H1 (cell line): ENCODE measurements at regions not wholly inside any gene's neighbourhood (a gene's known extent, or its start where the extent isn't known, plus 50 kb on each side); places are given as distances from the start of the nearest gene placed in this dataset.

Experiments used
- CTCF ChIA-PET: fragments of 300-600 bp; sonication (Branson Sonifier 250); formaldehyde crosslinking; loops from one replicate; lab custom pipeline; 2021; ENCODE audit not compliant: partially characterized antibody; lab: Charles Lee
- POLR2A ChIA-PET: fragments of 300-600 bp; sonication (Branson Sonifier 250); formaldehyde crosslinking; loops from one replicate; lab custom pipeline; 2021; ENCODE audit warnings: inconsistent platforms; ENCODE audit not compliant: partially characterized antibody; lab: Charles Lee
- DNase-seq, 2 experiments: peaks; one replicate each; pipeline versions ENCODE4 v3.0.0 to v3.0.0-alpha.2; 2010 to 2022; ENCODE audit warnings: low spot score in 2 of 2, low read depth in 1 of 2, mixed read lengths in 1 of 2
- FAIRE-seq: peaks from 2 replicates; lab custom pipeline; 2011; peaks lifted over from hg19 to GRCh38; lab: Jason Lieb, UNC
- H2AFZ ChIP-seq: 2 replicates; pipeline ENCODE4 v1.8.1; 2012; ENCODE audit warnings: low read length, inconsistent platforms
- H2AK5ac ChIP-seq: 2 replicates; pipeline ENCODE4 v1.6.1; 2013; ENCODE audit warnings: low read depth, low read length
- H2BK120ac ChIP-seq: replicated peaks from 2 replicates; pipeline ENCODE3; 2013; ENCODE audit warnings: low read depth, low read length, inconsistent platforms
- H2BK12ac ChIP-seq: 2 replicates; pipeline ENCODE4 v1.6.1; 2013; ENCODE audit warnings: low read depth, low read length
- H2BK15ac ChIP-seq: 2 replicates; pipeline ENCODE4 v1.6.1; 2013; ENCODE audit warnings: low read length
- H2BK20ac ChIP-seq: 2 replicates; pipeline ENCODE4 v1.6.1; 2013; ENCODE audit warnings: low read length
- H2BK5ac ChIP-seq: 2 replicates; pipeline ENCODE4 v1.6.1; 2013; ENCODE audit warnings: low read depth, low read length
- H3K14ac ChIP-seq: 2 replicates; pipeline ENCODE4 v1.6.1; 2013; ENCODE audit warnings: inconsistent platforms; ENCODE audit not compliant: insufficient read length
- H3K18ac ChIP-seq: 2 replicates; pipeline ENCODE4 v1.6.1; 2013; ENCODE audit warnings: low read length; ENCODE audit errors: extremely low read depth
- H3K23ac ChIP-seq: 2 replicates; pipeline ENCODE4 v1.6.1; 2013; ENCODE audit warnings: inconsistent platforms; ENCODE audit not compliant: insufficient read length
- H3K23me2 ChIP-seq: 2 replicates; pipeline ENCODE4 v1.6.1; 2013; ENCODE audit warnings: low read depth, low read length
- H3K27ac ChIP-seq: 2 replicates; pipeline ENCODE4 v1.6.1; 2011; ENCODE audit warnings: low read depth, low read length, inconsistent platforms
- H3K27me3 ChIP-seq, 4 experiments: replicated peaks in 1 of 4; 1 replicate in 1 of 4; 2 replicates in 3 of 4; pipeline versions ENCODE4 v1.6.1 to v1.8.1; 2011 to 2013; ENCODE audit warnings: low read length in 3 of 4, mild to moderate bottlenecking in 3 of 4, inconsistent platforms in 2 of 4, mixed read lengths in 2 of 4, moderate library complexity in 1 of 4; ENCODE audit not compliant: control insufficient read depth in 3 of 4, insufficient read depth in 3 of 4; ENCODE audit errors: extremely low read depth in 1 of 4
- H3K36me3 ChIP-seq, 4 experiments: 2 replicates each; pipeline versions ENCODE4 v1.6.1 to v1.8.1; 2011 to 2013; ENCODE audit warnings: mild to moderate bottlenecking in 4 of 4, low read length in 3 of 4, moderate library complexity in 2 of 4, control low read depth in 1 of 4, inconsistent platforms in 1 of 4; ENCODE audit not compliant: insufficient read depth in 4 of 4, control insufficient read depth in 2 of 4
- H3K4ac ChIP-seq: replicated peaks from 2 replicates; pipeline ENCODE3; 2013; ENCODE audit warnings: low read length, low read depth, mixed read lengths, inconsistent platforms; ENCODE audit not compliant: insufficient read length
- H3K4me1 ChIP-seq, 4 experiments: replicated peaks in 1 of 4; 1 replicate in 1 of 4; 2 replicates in 3 of 4; pipeline versions ENCODE4 v1.6.1 to v1.8.1; 2011 to 2013; ENCODE audit warnings: low read length in 3 of 4, inconsistent platforms in 2 of 4, mixed read lengths in 1 of 4; ENCODE audit not compliant: insufficient read depth in 4 of 4, control insufficient read depth in 3 of 4
- H3K4me2 ChIP-seq, 2 experiments: 2 replicates each; pipeline versions ENCODE4 v1.6.1 to v1.8.1; 2011 to 2013; ENCODE audit warnings: low read depth in 2 of 2, low read length in 2 of 2, control low read depth in 1 of 2, inconsistent platforms in 1 of 2, mild to moderate bottlenecking in 1 of 2; ENCODE audit not compliant: insufficient read depth in 1 of 2
- H3K4me3 ChIP-seq, 4 experiments: fragments of 200-600, 300-600 bp in 1 of 4; sonication (generic), shearing (Covaris generic), sonication (Bioruptor Twin) in 1 of 4; 2 replicates each; pipeline versions ENCODE4 v1.5.1 to v1.8.1; 2011 to 2016; ENCODE audit warnings: low read length in 4 of 4, low read depth in 3 of 4, control low read depth in 2 of 4, inconsistent platforms in 2 of 4, mild to moderate bottlenecking in 2 of 4, mixed read lengths in 1 of 4, moderate library complexity in 1 of 4; ENCODE audit not compliant: insufficient read depth in 2 of 4; ENCODE audit errors: extremely low read depth in 1 of 4
- H3K56ac ChIP-seq: replicated peaks from 2 replicates; pipeline ENCODE3; 2013; ENCODE audit warnings: low read depth, mild to moderate bottlenecking, mixed read lengths, low read length, inconsistent platforms; ENCODE audit not compliant: insufficient read length
- H3K79me1 ChIP-seq: 2 replicates; pipeline ENCODE4 v1.6.1; 2013; ENCODE audit warnings: low read depth, low read length, control low read depth
- H3K79me2 ChIP-seq, 2 experiments: 2 replicates each; pipeline versions ENCODE4 v1.6.1 to v1.8.1; 2012 to 2013; ENCODE audit warnings: low read length in 2 of 2, mild to moderate bottlenecking in 2 of 2, inconsistent platforms in 1 of 2; ENCODE audit not compliant: insufficient read depth in 2 of 2, control insufficient read depth in 1 of 2
- H3K9ac ChIP-seq, 4 experiments: replicated peaks in 1 of 4; 1 replicate in 1 of 4; 2 replicates in 3 of 4; pipeline versions ENCODE4 v1.6.1 to v1.8.1; 2011 to 2013; ENCODE audit warnings: low read depth in 3 of 4, low read length in 3 of 4, control low read depth in 2 of 4, mild to moderate bottlenecking in 2 of 4, moderate library complexity in 2 of 4, inconsistent platforms in 1 of 4; ENCODE audit errors: extremely low read depth in 1 of 4
- H3K9me3 ChIP-seq, 2 experiments: 2 replicates each; pipeline versions ENCODE4 v1.6.1 to v1.8.1; 2012 to 2013; ENCODE audit warnings: mild to moderate bottlenecking in 2 of 2, moderate library complexity in 2 of 2, control low read depth in 1 of 2, inconsistent platforms in 1 of 2, low read depth in 1 of 2, low read length in 1 of 2, mixed read lengths in 1 of 2; ENCODE audit not compliant: insufficient read depth in 2 of 2
- H4K20me1 ChIP-seq, 2 experiments: replicated peaks in 1 of 2; 2 replicates each; pipeline versions ENCODE3 to v1.8.1; 2011 to 2013; ENCODE audit warnings: inconsistent platforms in 2 of 2, low read length in 2 of 2, mild to moderate bottlenecking in 1 of 2; ENCODE audit not compliant: insufficient read depth in 2 of 2, control insufficient read depth in 1 of 2
- H4K5ac ChIP-seq: 2 replicates; pipeline ENCODE4 v1.6.1; 2013; ENCODE audit warnings: low read length, low read depth, mixed read lengths, inconsistent platforms; ENCODE audit not compliant: insufficient read length
- H4K8ac ChIP-seq: 2 replicates; pipeline ENCODE4 v1.8.0; 2013; ENCODE audit warnings: mild to moderate bottlenecking, moderate library complexity, low read length, inconsistent platforms; ENCODE audit not compliant: insufficient read depth; ENCODE audit errors: extremely low read depth
- H4K91ac ChIP-seq: replicated peaks from 2 replicates; pipeline ENCODE3; 2013; ENCODE audit warnings: low read length, mixed read lengths, inconsistent platforms; ENCODE audit not compliant: insufficient read length
- CBX8 ChIP-seq: fragments of 300-800, 300-1000 bp; sonication (generic); IDR thresholded peaks from 2 replicates; pipeline ENCODE4 v1.7.1; 2016; ENCODE audit warnings: low read depth, low read length, borderline replicate concordance
- CREB1 ChIP-seq: IDR thresholded peaks from 2 replicates; pipeline ENCODE4 v1.6.1; 2012; ENCODE audit warnings: inconsistent platforms
- CTCF ChIP-seq, 3 experiments: IDR thresholded peaks; 1 replicate in 2 of 3; 2 replicates in 1 of 3; pipeline versions ENCODE4 v1.5.1 to v1.6.1; 2011; ENCODE audit warnings: low read length in 3 of 3, mild to moderate bottlenecking in 3 of 3, inconsistent platforms in 2 of 3, low read depth in 1 of 3, moderate library complexity in 1 of 3; ENCODE audit not compliant: insufficient read depth in 1 of 3; ENCODE audit errors: control extremely low read depth in 1 of 3
- KDM1A ChIP-seq: fragments of 200-600, 300-600 bp; sonication (generic); IDR thresholded peaks from 2 replicates; pipeline ENCODE4 v1.7.1; 2016; ENCODE audit warnings: mild to moderate bottlenecking, low read length, borderline replicate concordance
- MAX ChIP-seq: IDR thresholded peaks from 2 replicates; pipeline ENCODE4 v1.6.1; 2012; ENCODE audit warnings: inconsistent platforms
- POLR2A ChIP-seq, 2 experiments: IDR thresholded peaks; 1 replicate in 1 of 2; 2 replicates in 1 of 2; pipeline ENCODE4 v1.6.1; 2011; ENCODE audit warnings: low read depth in 2 of 2, low read length in 2 of 2, mild to moderate bottlenecking in 2 of 2; ENCODE audit errors: control extremely low read depth in 1 of 2
- SIN3A ChIP-seq, 2 experiments: IDR thresholded peaks in 1 of 2; conservative IDR thresholded peaks in 1 of 2; 2 replicates each; pipeline ENCODE4 v1.6.1; 2011 to 2012; ENCODE audit warnings: low read length in 2 of 2, improper control_type of control experiment in 1 of 2, low read depth in 1 of 2, mild to moderate bottlenecking in 1 of 2
- SP1 ChIP-seq: IDR thresholded peaks from 2 replicates; pipeline ENCODE4 v1.6.1; 2011; ENCODE audit warnings: low read depth, low read length
- SP2 ChIP-seq: IDR thresholded peaks from 2 replicates; pipeline ENCODE4 v1.6.1; 2012; ENCODE audit warnings: mild to moderate bottlenecking, low read length, inconsistent platforms
- WGBS, 2 experiments: shearing (Covaris generic) in 1 of 2; methylation state at CpG; one replicate each; pipeline versions ENCODE4 v1.1.6 to v1.1.7; 2013 to 2015; ENCODE audit warnings: low lambda C conversion rate in 2 of 2, mixed read lengths in 2 of 2, inconsistent platforms in 1 of 2, low coverage in 1 of 2, missing lambda C conversion rate in 1 of 2; ENCODE audit not compliant: insufficient replicate concordance in 2 of 2, insufficient coverage in 1 of 2, insufficient read length in 1 of 2; ENCODE audit errors: extremely low coverage in 1 of 2, missing lambda C conversion rate in 1 of 2; 5-methylcytosine and 5-hydroxymethylcytosine counted together

- no peak overlapping the region for H2BK120ac ChIP-seq
- no peaks in the 10 kb centered on the region for H3K27me3 ChIP-seq
- FAIRE-seq = no peak
- ChIA-PET POLR2A (no interaction called here), CTCF (interaction anchor here (1.0 to 2.4 kb wide), 5 partner anchors 11 to 489 kb away, joined by 3 to 10 read pairs (median 4); partner anchors contain the start of gene TRPC4)
- no peak overlapping the region for H3K18ac ChIP-seq
- no peak overlapping the region for H2AFZ ChIP-seq
- no peak overlapping the region for H4K8ac ChIP-seq
- H3K23ac ChIP-seq = no peak overlapping the region
- H3K36me3 ChIP-seq = no peaks in the 10 kb centered on the region; a peak in 1 of 8 replicates
- no peak overlapping the region for H3K4me2 ChIP-seq
- no peak overlapping the region for H3K14ac ChIP-seq
- H3K79me1 ChIP-seq = no peaks in the 10 kb centered on the region
- no peaks in the 10 kb centered on the region for H3K23me2 ChIP-seq
- no peak overlapping the region for H3K4me3 ChIP-seq
- no peak overlapping the region for H2BK12ac ChIP-seq
- no peak overlapping the region for H2BK20ac ChIP-seq
- peaks cover 11 to 15% of the 10 kb centered on the region in 2 experiments; a peak in 3 of 4 replicates for H3K9me3 ChIP-seq
- no peak overlapping the region for H2BK15ac ChIP-seq
- H4K5ac ChIP-seq = no peak overlapping the region
- no peak overlapping the region for H4K91ac ChIP-seq
- H3K27ac ChIP-seq = no peak overlapping the region
- H3K4me1 ChIP-seq = no peaks in the 10 kb centered on the region
- H4K20me1 ChIP-seq = no peaks in the 10 kb centered on the region
- 90% methylated on average over 4 of the region's 4 CpGs; no CpG with 5 or more reads in 1 of the 2 experiments for WGBS, 2 experiments
- H2BK5ac ChIP-seq = no peak overlapping the region
- H2AK5ac ChIP-seq = no peak overlapping the region
- DNase-seq = no peak
- H3K4ac ChIP-seq = no peak overlapping the region
- no peaks in the 10 kb centered on the region for H3K79me2 ChIP-seq
- H3K56ac ChIP-seq = no peak overlapping the region
- H3K9ac ChIP-seq = no peak overlapping the region
- TF ChIP-seq CTCF (IDR thresholded peaks at IDR 0.05; ENCODE audit: control extremely low read depth in 1 of 3, insufficient read depth in 1 of 3, low read depth in 1 of 3, low read length in 3 of 3) = no peak
- no peak for TF ChIP-seq POLR2A (IDR thresholded peaks at IDR 0.05; ENCODE audit: control extremely low read depth in 1 of 2, low read depth in 2 of 2, low read length in 2 of 2)
- no peak for TF ChIP-seq SIN3A (conservative IDR thresholded peaks at IDR 0.05 in 1 of 2, IDR thresholded peaks at IDR 0.05 in 1 of 2; ENCODE audit: low read depth in 1 of 2, low read length in 2 of 2)
- no peak for TF ChIP-seq CBX8
- TF ChIP-seq MAX = no peak
- no peak for TF ChIP-seq SP2
- no peak for TF ChIP-seq SP1
- TF ChIP-seq KDM1A = no peak
- no peak for TF ChIP-seq CREB1
Measured at GRCh38 chr13:38044067-38044466, 174.5 kb upstream of the TRPC4 start.
